GM23248 (cell line): ENCODE measurements at regions not wholly inside any gene's neighbourhood (a gene's known extent, or its start where the extent isn't known, plus 50 kb on each side); places are given as distances from the start of the nearest gene placed in this dataset.

Experiments
- DNase-seq: peaks from one replicate; pipeline ENCODE4 v3.0.0-alpha.2; 2015
- H2AFZ ChIP-seq: fragments of 200-600 bp; sonication (generic); 2 replicates; pipeline ENCODE4 v1.6.1; 2016; ENCODE audit warnings: antibody characterized with exemption
- H3F3A ChIP-seq: fragments of 200-600 bp; sonication (generic); 2 replicates; pipeline ENCODE4 v1.6.1; 2016; ENCODE audit warnings: mild to moderate bottlenecking, antibody characterized with exemption, mixed run types; ENCODE audit not compliant: insufficient read depth
- H3K27ac ChIP-seq: fragments of 200-600 bp; sonication (generic); 2 replicates; pipeline ENCODE4 v1.5.1; 2016; ENCODE audit warnings: mild to moderate bottlenecking
- H3K27me3 ChIP-seq: fragments of 200-600 bp; sonication (generic); replicated peaks from 2 replicates; pipeline ENCODE4 v1.6.1; 2016; ENCODE audit warnings: mild to moderate bottlenecking; ENCODE audit not compliant: insufficient read depth
- H3K36me3 ChIP-seq: fragments of 200-600 bp; sonication (generic); 2 replicates; pipeline ENCODE4 v1.6.1; 2016; ENCODE audit warnings: low read depth, mild to moderate bottlenecking
- H3K4me1 ChIP-seq: fragments of 200-600 bp; sonication (generic); 2 replicates; pipeline ENCODE4 v1.6.1; 2016; ENCODE audit warnings: mild to moderate bottlenecking; ENCODE audit not compliant: insufficient read depth
- H3K4me2 ChIP-seq: fragments of 200-600 bp; sonication (generic); one replicate; pipeline ENCODE4 v1.6.1; 2016; ENCODE audit warnings: mild to moderate bottlenecking; ENCODE audit not compliant: unreplicated experiment
- H3K4me3 ChIP-seq: fragments of 200-600 bp; sonication (generic); 2 replicates; pipeline ENCODE4 v1.5.1; 2016; ENCODE audit warnings: mild to moderate bottlenecking
- H3K79me2 ChIP-seq: fragments of 200-600 bp; sonication (generic); 2 replicates; pipeline ENCODE4 v1.6.1; 2016; ENCODE audit warnings: mild to moderate bottlenecking; ENCODE audit not compliant: insufficient read depth
- H3K9ac ChIP-seq: fragments of 200-600 bp; sonication (generic); 2 replicates; pipeline ENCODE4 v1.6.1; 2016; ENCODE audit warnings: mild to moderate bottlenecking
- H3K9me2 ChIP-seq: fragments of 200-600 bp; sonication (generic); 2 replicates; pipeline ENCODE4 v1.6.1; 2016; ENCODE audit warnings: mixed run types, mild to moderate bottlenecking, moderate library complexity; ENCODE audit not compliant: insufficient read depth
- H3K9me3 ChIP-seq: fragments of 200-600 bp; sonication (generic); one replicate; pipeline ENCODE4 v1.6.1; 2017; ENCODE audit warnings: low read depth
- H4K20me1 ChIP-seq: fragments of 200-600 bp; sonication (generic); 2 replicates; pipeline ENCODE4 v1.6.0; 2016; ENCODE audit not compliant: insufficient read depth
- EZH2 ChIP-seq: fragments of 200-600 bp; sonication (generic); IDR thresholded peaks from 2 replicates; pipeline ENCODE4 v1.6.1; 2018; ENCODE audit warnings: antibody characterized with exemption, mild to moderate bottlenecking; ENCODE audit not compliant: insufficient read depth, poor library complexity, severe bottlenecking
- EZH2phosphoT487 ChIP-seq: fragments of 200-600 bp; sonication (generic); IDR thresholded peaks from 2 replicates; pipeline ENCODE4 v1.6.1; 2018; ENCODE audit warnings: antibody characterized with exemption, moderate library complexity, mild to moderate bottlenecking, low read depth; ENCODE audit not compliant: insufficient read depth
- WGBS, 2 experiments: methylation state at CpG; one replicate each; pipeline ENCODE4 v1.1.6; 2015 to 2017; ENCODE audit warnings: low lambda C conversion rate in 2 of 2, low coverage in 1 of 2; ENCODE audit errors: missing lambda C conversion rate in 2 of 2; 5-methylcytosine and 5-hydroxymethylcytosine counted together
- in situ Hi-C: fragments of 300-500 bp; cut with MboI; formaldehyde crosslinking; loops from 2 replicates; pipeline ENCODE4 v1.15.0; 2020

- Histone ChIP-seq H2AFZ (no peak overlapping the region), H3K4me2 (no peak overlapping the region), H3K27ac (no peak overlapping the region), H4K20me1 (no peaks in the 10 kb centered on the region), H3K4me1 (peaks cover 53% of the 10 kb centered on the region), H3F3A (peaks cover 25% of the 10 kb centered on the region), H3K4me3 (no peak overlapping the region), H3K9me2 (no peaks in the 10 kb centered on the region), H3K36me3 (no peaks in the 10 kb centered on the region), H3K9me3 (no peaks in the 10 kb centered on the region), H3K27me3 (no peaks in the 10 kb centered on the region; the same call in 1 of the 2 replicates), H3K9ac (no peak overlapping the region), H3K79me2 (no peaks in the 10 kb centered on the region)
- in situ Hi-C loops = no loop called here
- TF ChIP-seq EZH2phosphoT487 (no peak), EZH2 (no peak)
- 98 to 100% methylated on average over 4 of the region's 4 CpGs for WGBS, 2 experiments
- DNase-seq = no peak
Observed at GRCh38 chr1:14442669-14443068, 155.8 kb upstream of the KAZN start.

- in situ Hi-C loops = no loop called here
- no peak overlapping the region for H3K9ac ChIP-seq
- H3K27ac ChIP-seq = no peak overlapping the region
- no peaks in the 10 kb centered on the region for H3K36me3 ChIP-seq
- no peak overlapping the region for H3K4me3 ChIP-seq
- H3K4me1 ChIP-seq = peaks cover 53% of the 10 kb centered on the region
- H3K4me2 ChIP-seq = no peak overlapping the region
- H3F3A ChIP-seq = peaks cover 22% of the 10 kb centered on the region
- H2AFZ ChIP-seq = no peak overlapping the region
- H3K9me2 ChIP-seq = no peaks in the 10 kb centered on the region
- DNase-seq = peak; percentile 45
- WGBS, 2 experiments = 75 to 78% methylated on average over 4 of the region's 4 CpGs
- H3K27me3 ChIP-seq = no peaks in the 10 kb centered on the region; the same call in 1 of the 2 replicates
- H3K9me3 ChIP-seq = no peaks in the 10 kb centered on the region
- TF ChIP-seq EZH2phosphoT487 (no peak), EZH2 (no peak)
- H3K79me2 ChIP-seq = no peaks in the 10 kb centered on the region
- no peaks in the 10 kb centered on the region for H4K20me1 ChIP-seq
Observed at GRCh38 chr1:14443164-14443787, 155.2 kb upstream of the KAZN start.

GRCh38 chr1:14451217-14451616 lies 147.3 kb upstream of the KAZN start:
- Histone ChIP-seq H3K36me3 (no peaks in the 10 kb centered on the region), H3K27me3 (peaks cover 5% of the 10 kb centered on the region; the same call in 1 of the 2 replicates), H3K4me2 (no peak overlapping the region), H3F3A (no peaks in the 10 kb centered on the region), H3K9me2 (no peaks in the 10 kb centered on the region), H3K79me2 (no peaks in the 10 kb centered on the region), H3K9me3 (no peaks in the 10 kb centered on the region), H3K4me3 (no peak overlapping the region), H3K4me1 (no peaks in the 10 kb centered on the region), H2AFZ (no peak overlapping the region), H3K27ac (no peak overlapping the region), H4K20me1 (no peaks in the 10 kb centered on the region), H3K9ac (no peak overlapping the region)
- TF ChIP-seq EZH2phosphoT487 (no peak), EZH2 (no peak)
- no peak for DNase-seq
- WGBS, 2 experiments = 69 to 92% methylated on average over 2 of the region's 2 CpGs
- in situ Hi-C loops = no loop called here

GRCh38 chr1:14452551-14452950 lies 145.9 kb upstream of the KAZN start:
- Histone ChIP-seq H3K79me2 (no peaks in the 10 kb centered on the region), H4K20me1 (no peaks in the 10 kb centered on the region), H3K9me3 (no peaks in the 10 kb centered on the region), H3K27me3 (peaks cover 5% of the 10 kb centered on the region; the same call in 1 of the 2 replicates), H3K4me3 (no peak overlapping the region), H2AFZ (no peak overlapping the region), H3K27ac (no peak overlapping the region), H3K9ac (no peak overlapping the region), H3K9me2 (no peaks in the 10 kb centered on the region), H3K4me1 (no peaks in the 10 kb centered on the region), H3K36me3 (no peaks in the 10 kb centered on the region), H3K4me2 (no peak overlapping the region), H3F3A (no peaks in the 10 kb centered on the region)
- TF ChIP-seq EZH2phosphoT487 (no peak), EZH2 (no peak)
- in situ Hi-C loops = no loop called here
- DNase-seq = no peak
- WGBS, 2 experiments = 91 to 95% methylated on average over 4 of the region's 4 CpGs
